ENCODE measurements at regions not wholly inside any gene's neighbourhood (a gene's known extent, or its start where the extent isn't known, plus 50 kb on each side); places are given as distances from the start of the nearest gene placed in this dataset.

- no peak for TF ChIP-seq EZH2phosphoT487 (IDR thresholded peaks at IDR 0.05; ENCODE audit: insufficient read depth, low read depth)
- TF ChIP-seq EZH2 (IDR thresholded peaks at IDR 0.05; ENCODE audit: insufficient read depth, poor library complexity, severe bottlenecking), result no peak
Observed at GRCh38 chr5:71948206-71948605, 159.1 kb upstream of the MAP1B start.
